ENCODE measurements at regions not wholly inside any gene's neighbourhood (a gene's known extent, or its start where the extent isn't known, plus 50 kb on each side); places are given as distances from the start of the nearest gene placed in this dataset.

GRCh38 chr3:174431717-174432116 is 427.4 kb upstream of the NAALADL2 start:
- TF ChIP-seq CTCF (IDR thresholded peaks at IDR 0.05; ENCODE audit: extremely low read depth in 1 of 2, insufficient read depth in 1 of 2, low read depth in 1 of 2, low read length in 2 of 2) (no peak), POLR2A (IDR thresholded peaks at IDR 0.05; ENCODE audit: low read depth, low read length) (no peak), POLR2AphosphoS5 (IDR thresholded peaks at IDR 0.05; ENCODE audit: insufficient read depth, low read depth, low read length) (no peak), MAX (IDR thresholded peaks at IDR 0.05; ENCODE audit: insufficient read depth, insufficient read length) (no peak), EZH2 (IDR thresholded peaks at IDR 0.05; ENCODE audit: borderline replicate concordance, low read depth, low read length, severe bottlenecking) (no peak), JUN (IDR thresholded peaks at IDR 0.05; ENCODE audit: borderline replicate concordance, insufficient read depth, insufficient read length, low read depth) (no peak), GATA2 (IDR thresholded peaks at IDR 0.05; ENCODE audit: insufficient read depth, insufficient read length, low read depth, low read length) (no peak)

Data from endothelial cell of umbilical vein (primary cell).